Prostate gland (tissue), 2 donors: ENCODE measurements at regions not wholly inside any gene's neighbourhood (a gene's known extent, or its start where the extent isn't known, plus 50 kb on each side); places are given as distances from the start of the nearest gene placed in this dataset.

Experiments
- CTCF ChIP-seq, 4 experiments: fragments of 200-600 bp in 2 of 4; fragments of 450-650 bp in 2 of 4; sonication (generic) in 2 of 4; IDR thresholded peaks; 1 replicate in 3 of 4; 2 replicates in 1 of 4; pipeline ENCODE4 v1.5.1; 2016 to 2019; ENCODE audit warnings: antibody characterized with exemption in 4 of 4, mild to moderate bottlenecking in 2 of 4, moderate library complexity in 2 of 4
- POLR2A ChIP-seq: fragments of 450-650 bp; IDR thresholded peaks from one replicate; pipeline ENCODE4 v1.6.1; 2016; ENCODE audit warnings: antibody characterized with exemption, mild to moderate bottlenecking
- POLR2AphosphoS5 ChIP-seq: sonication (generic); formaldehyde crosslinking; IDR thresholded peaks from one replicate; pipeline ENCODE4 v1.6.1; 2017; ENCODE audit warnings: antibody characterized with exemption

GRCh38 chrY:15650056-15650455, 1125.7 kb downstream of the NLGN4Y start:
- TF ChIP-seq CTCF (IDR thresholded peaks at IDR 0.05) (no peak), POLR2A (no peak), POLR2AphosphoS5 (no peak)
